Spleen (tissue), 7 donors: ENCODE measurements at regions not wholly inside any gene's neighbourhood (a gene's known extent, or its start where the extent isn't known, plus 50 kb on each side); places are given as distances from the start of the nearest gene placed in this dataset.

Experiments
- CTCF ChIP-seq, 11 experiments: fragments of 200-600 bp in 7 of 11; fragments of 450-650 bp in 4 of 11; sonication (generic) in 4 of 11; IDR thresholded peaks in 8 of 11; conservative IDR thresholded peaks in 3 of 11; 1 replicate in 7 of 11; 2 replicates in 4 of 11; pipeline versions ENCODE4 v1.4.0 to v1.8.0; 2016 to 2021; ENCODE audit warnings: antibody characterized with exemption in 11 of 11, inconsistent platforms in 4 of 11, mild to moderate bottlenecking in 1 of 11
- POLR2A ChIP-seq, 3 donors: fragments of 450-650 bp; IDR thresholded peaks; one replicate each; pipeline ENCODE4 v1.5.1; 2017; ENCODE audit warnings: antibody characterized with exemption in 3 of 3, mild to moderate bottlenecking in 1 of 3
- POLR2AphosphoS5 ChIP-seq, 3 donors: sonication (generic); formaldehyde crosslinking; IDR thresholded peaks; one replicate each; pipeline ENCODE4 v1.5.1; 2017; ENCODE audit warnings: antibody characterized with exemption in 3 of 3
- donor health status: DM: no; HTN: no; CAD: no; lungs with moderate emphysema.
- donor health status: DM: no; HTN: no; CAD: no.
- donor health status: DM: no; HTN: no; CAD: no.

- no peak for TF ChIP-seq CTCF (IDR thresholded peaks at IDR 0.05 in 8 of 11, conservative IDR thresholded peaks at IDR 0.05 in 3 of 11)
- TF ChIP-seq POLR2A (IDR thresholded peaks at IDR 0.05): no peak
- TF ChIP-seq POLR2AphosphoS5 (IDR thresholded peaks at IDR 0.05): no peak
Measured at GRCh38 chr1:96588416-96588995, 133.1 kb upstream of the PTBP2 start.
